Activated B cell treated with CpG ODN at 0.5 μM for 24 hours (primary cell): ENCODE measurements at regions not wholly inside any gene's neighbourhood (a gene's known extent, or its start where the extent isn't known, plus 50 kb on each side); places are given as distances from the start of the nearest gene placed in this dataset.

ENCODE experiments used
- ATAC-seq: fragments of 200-7000 bp; cut with Tn5 transposase; one replicate; pipeline ENCODE4 v1.10.0; 2021; ENCODE audit warnings: low read depth, mild to moderate bottlenecking, moderate library complexity
- CTCF ChIA-PET: fragments of 350-600 bp; sonication (Branson Sonifier 250); formaldehyde crosslinking; loops from one replicate; lab custom pipeline; 2021; ENCODE audit warnings: antibody characterized with exemption; lab: Charles Lee
- POLR2A ChIA-PET: fragments of 350-600 bp; sonication (Branson Sonifier 250); formaldehyde crosslinking; loops from one replicate; lab custom pipeline; 2021; ENCODE audit warnings: antibody characterized with exemption; lab: Charles Lee
- DNase-seq: peaks from one replicate; pipeline ENCODE4 v3.0.0; 2022
- H3K27ac Mint-ChIP-seq: one replicate; pipeline ENCODE4 v1.8.0; 2020; ENCODE audit warnings: mixed read lengths
- H3K27me3 Mint-ChIP-seq: one replicate; pipeline ENCODE4 v1.8.0; 2021; ENCODE audit warnings: mixed read lengths
- H3K36me3 Mint-ChIP-seq: one replicate; pipeline ENCODE4 v1.8.0; 2021; ENCODE audit warnings: low read depth, mixed read lengths
- H3K4me1 Mint-ChIP-seq: one replicate; pipeline ENCODE4 v1.8.0; 2021; ENCODE audit warnings: mixed read lengths
- H3K4me3 Mint-ChIP-seq: one replicate; pipeline ENCODE4 v1.8.0; 2020; ENCODE audit warnings: mild to moderate bottlenecking, mixed read lengths
- H3K9me3 Mint-ChIP-seq: one replicate; pipeline ENCODE4 v1.8.0; 2020; ENCODE audit warnings: mixed read lengths
- intact Hi-C: fragments of 100-400 bp; cut with micrococcal nuclease; formaldehyde crosslinking; loops from one replicate; pipeline ENCODE4 v1.15.1; 2024
- TF ChIP-seq, protein P1 (sequence below): fragments of 200-600 bp; IDR thresholded peaks from one replicate; pipeline ENCODE4 v1.8.0; 2022; ENCODE audit warnings: antibody characterized with exemption, mild to moderate bottlenecking

DNA sequence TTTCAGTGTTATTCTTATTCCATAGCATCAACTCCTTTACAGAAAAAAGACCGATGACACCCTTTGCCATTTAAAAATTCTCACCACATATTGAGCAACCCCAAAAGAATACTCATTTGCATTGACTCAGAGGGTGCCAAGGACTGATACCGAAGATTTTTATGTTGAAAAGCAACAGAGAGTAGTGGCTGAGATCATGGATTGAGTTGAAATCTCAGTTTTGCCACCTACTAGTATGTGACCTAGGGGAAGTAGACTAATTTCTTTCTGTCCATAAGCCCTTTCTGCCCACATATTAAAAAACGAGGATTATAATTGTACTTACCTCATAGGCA is 313.9 kb upstream of the SATB1 start:
- peak overlapping the region; percentile 19 for H3K27ac Mint-ChIP-seq
- TF ChIP-seq, protein P1, sequence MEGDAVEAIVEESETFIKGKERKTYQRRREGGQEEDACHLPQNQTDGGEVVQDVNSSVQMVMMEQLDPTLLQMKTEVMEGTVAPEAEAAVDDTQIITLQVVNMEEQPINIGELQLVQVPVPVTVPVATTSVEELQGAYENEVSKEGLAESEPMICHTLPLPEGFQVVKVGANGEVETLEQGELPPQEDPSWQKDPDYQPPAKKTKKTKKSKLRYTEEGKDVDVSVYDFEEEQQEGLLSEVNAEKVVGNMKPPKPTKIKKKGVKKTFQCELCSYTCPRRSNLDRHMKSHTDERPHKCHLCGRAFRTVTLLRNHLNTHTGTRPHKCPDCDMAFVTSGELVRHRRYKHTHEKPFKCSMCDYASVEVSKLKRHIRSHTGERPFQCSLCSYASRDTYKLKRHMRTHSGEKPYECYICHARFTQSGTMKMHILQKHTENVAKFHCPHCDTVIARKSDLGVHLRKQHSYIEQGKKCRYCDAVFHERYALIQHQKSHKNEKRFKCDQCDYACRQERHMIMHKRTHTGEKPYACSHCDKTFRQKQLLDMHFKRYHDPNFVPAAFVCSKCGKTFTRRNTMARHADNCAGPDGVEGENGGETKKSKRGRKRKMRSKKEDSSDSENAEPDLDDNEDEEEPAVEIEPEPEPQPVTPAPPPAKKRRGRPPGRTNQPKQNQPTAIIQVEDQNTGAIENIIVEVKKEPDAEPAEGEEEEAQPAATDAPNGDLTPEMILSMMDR, result no peak
- ATAC-seq (no peak), DNase-seq (no peak)
- no peaks in the 10 kb centered on the region for H3K36me3 Mint-ChIP-seq
- H3K9me3 Mint-ChIP-seq, result no peaks in the 10 kb centered on the region
- no peaks in the 10 kb centered on the region for H3K27me3 Mint-ChIP-seq
- ChIA-PET POLR2A (interaction anchor here (0.7 kb wide), 1 partner anchor 314 kb away, joined by 3 read pairs; no protein-coding TSS in a partner anchor), CTCF (no interaction called here)
- peaks cover 52% of the 10 kb centered on the region for H3K4me1 Mint-ChIP-seq
- intact Hi-C loops, result no loop called here
- no peak overlapping the region for H3K4me3 Mint-ChIP-seq

DNA sequence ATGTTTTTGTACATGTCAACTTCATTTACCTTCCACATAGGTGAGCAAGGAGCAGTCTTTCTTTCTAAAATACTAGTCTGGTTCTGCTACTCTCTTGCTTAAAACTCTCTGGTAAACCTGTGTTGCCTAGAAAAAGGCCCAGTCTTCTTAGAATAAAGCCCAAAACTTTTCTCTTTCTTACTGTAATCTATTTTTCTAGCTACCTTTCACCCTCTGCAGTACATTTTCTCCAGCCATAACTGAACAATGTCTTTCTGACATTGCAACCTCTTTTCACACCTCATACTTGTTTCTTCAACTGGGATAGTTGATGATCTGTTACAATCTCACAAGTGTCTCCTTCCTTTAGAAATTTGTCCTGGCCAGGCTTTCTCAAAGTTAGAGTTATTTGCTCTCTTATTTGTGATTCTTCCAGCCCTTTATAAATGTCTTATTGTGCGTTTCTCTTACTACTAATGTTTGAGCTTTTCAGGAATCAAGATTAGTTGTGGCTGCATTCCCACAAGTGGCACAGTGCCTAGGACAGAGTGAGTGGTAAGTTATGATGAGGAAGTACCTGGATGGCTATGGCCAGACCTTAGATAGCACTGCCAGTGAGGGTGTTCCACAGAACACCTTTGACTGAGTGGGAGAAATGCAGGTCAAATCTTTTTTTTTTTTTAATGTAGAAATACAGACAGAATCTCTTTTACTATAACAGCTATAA is 313.4 kb upstream of the SATB1 start:
- TF ChIP-seq, protein P1, result no peak
- DNase-seq (no peak), ATAC-seq (no peak)
- Mint-ChIP-seq H3K4me1 (peaks cover 50% of the 10 kb centered on the region), H3K27me3 (no peaks in the 10 kb centered on the region), H3K9me3 (no peaks in the 10 kb centered on the region), H3K4me3 (no peak overlapping the region), H3K27ac (peak overlapping the region; percentile 19), H3K36me3 (no peaks in the 10 kb centered on the region)
- POLR2A ChIA-PET, result interaction anchor here (0.7 kb wide), 1 partner anchor 314 kb away, joined by 3 read pairs; no protein-coding TSS in a partner anchor
- CTCF ChIA-PET, result no interaction called here
- intact Hi-C loops, result no loop called here

DNA sequence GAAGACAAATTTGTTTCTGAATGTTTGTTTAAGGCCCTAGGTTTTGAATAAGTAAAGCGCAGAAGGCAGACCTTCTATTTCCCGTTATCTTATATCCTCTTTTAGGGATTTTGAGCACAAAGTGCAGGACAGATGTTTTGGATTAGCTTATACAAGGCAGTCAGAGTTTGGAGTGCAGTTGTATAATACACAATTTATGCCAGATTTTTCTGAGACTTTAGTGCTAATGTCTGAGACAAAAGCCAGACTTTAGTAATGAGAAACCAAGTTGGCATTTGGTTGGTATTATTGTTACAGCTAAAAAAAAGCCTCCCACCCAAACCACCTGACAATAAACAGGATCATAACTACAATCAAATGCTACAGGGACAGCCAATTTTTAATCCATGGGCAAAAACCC is 309.9 kb upstream of the SATB1 start:
- POLR2A ChIA-PET, result no interaction called here

DNA sequence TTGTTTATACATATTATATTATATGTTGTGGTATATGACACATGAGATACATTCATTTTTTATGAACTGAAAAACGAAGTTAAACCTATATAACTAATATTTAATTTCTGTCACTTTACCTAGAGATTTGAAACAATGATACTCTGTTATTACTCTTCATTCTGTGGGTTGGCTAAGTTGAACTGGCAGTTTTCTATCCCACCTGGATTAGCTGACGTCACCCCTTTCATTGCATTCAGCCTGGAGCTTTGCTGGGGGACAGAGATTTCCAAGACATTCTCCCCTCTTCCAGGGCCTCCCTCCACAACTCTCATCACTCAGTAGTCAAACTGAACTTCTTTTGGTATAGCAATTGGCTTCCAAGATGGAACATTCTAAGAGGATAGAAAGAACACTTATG is 309.2 kb upstream of the SATB1 start:
- ATAC-seq (no peak), DNase-seq (no peak)
- TF ChIP-seq, protein P1, result no peak
- Mint-ChIP-seq H3K27me3 (no peaks in the 10 kb centered on the region), H3K9me3 (no peaks in the 10 kb centered on the region), H3K36me3 (no peaks in the 10 kb centered on the region), H3K27ac (no peak overlapping the region), H3K4me3 (no peak overlapping the region), H3K4me1 (peaks cover 20% of the 10 kb centered on the region)
- intact Hi-C loops, result no loop called here
- ChIA-PET CTCF (interaction anchor here (1.3 kb wide), 1 partner anchor 17 kb away, joined by 3 read pairs; no protein-coding TSS in a partner anchor), POLR2A (no interaction called here)

More for the DNA sequence above, 309.9 kb upstream of the SATB1 start:
- Mint-ChIP-seq H3K4me3 (no peak overlapping the region), H3K9me3 (no peaks in the 10 kb centered on the region), H3K36me3 (no peaks in the 10 kb centered on the region), H3K27ac (no peak overlapping the region), H3K27me3 (no peaks in the 10 kb centered on the region), H3K4me1 (peaks cover 27% of the 10 kb centered on the region)
- DNase-seq (no peak), ATAC-seq (no peak)
- TF ChIP-seq, protein P1, result no peak
- intact Hi-C loops, result no loop called here
- CTCF ChIA-PET, result interaction anchor here (1.3 kb wide), 1 partner anchor 18 kb away, joined by 3 read pairs; no protein-coding TSS in a partner anchor

DNA sequence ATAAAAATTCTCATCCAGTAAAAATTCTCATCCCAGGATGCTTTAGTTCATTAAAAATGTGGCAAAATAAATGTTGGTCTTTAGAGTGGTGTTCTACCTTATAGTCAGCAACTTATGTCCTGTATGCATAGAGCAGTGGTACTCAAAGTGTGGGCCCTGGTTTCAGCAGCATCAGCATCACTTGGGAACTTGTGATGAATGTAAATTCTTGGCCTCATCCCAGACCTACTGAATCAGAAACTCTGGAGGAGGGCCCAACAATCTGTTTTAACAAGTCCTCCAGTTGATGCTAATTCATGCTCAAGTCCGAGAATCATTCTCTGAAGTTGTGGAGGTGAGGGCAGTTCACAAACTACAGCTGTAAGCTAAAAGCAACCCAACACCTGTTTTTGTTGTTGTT is 307.3 kb upstream of the SATB1 start:
- CTCF ChIA-PET, result no interaction called here

More for the DNA sequence above, 307.3 kb upstream of the SATB1 start:
- no peak for DNase-seq
- Mint-ChIP-seq H3K27ac (no peak overlapping the region), H3K27me3 (no peaks in the 10 kb centered on the region), H3K9me3 (no peaks in the 10 kb centered on the region), H3K36me3 (no peaks in the 10 kb centered on the region), H3K4me3 (no peak overlapping the region), H3K4me1 (peaks cover 11% of the 10 kb centered on the region)
- TF ChIP-seq, protein P1, result no peak
- ATAC-seq, result no peak
- POLR2A ChIA-PET, result no interaction called here
- intact Hi-C loops, result no loop called here
